Limb (tissue), 2 donors: ENCODE measurements at regions not wholly inside any gene's neighbourhood (a gene's known extent, or its start where the extent isn't known, plus 50 kb on each side); places are given as distances from the start of the nearest gene placed in this dataset.

ENCODE experiments used
- DNase-seq, 2 donors: peaks; one replicate each; pipeline ENCODE4 v3.0.0-alpha.2; 2016; ENCODE audit errors: extremely low spot score in 2 of 2

DNA sequence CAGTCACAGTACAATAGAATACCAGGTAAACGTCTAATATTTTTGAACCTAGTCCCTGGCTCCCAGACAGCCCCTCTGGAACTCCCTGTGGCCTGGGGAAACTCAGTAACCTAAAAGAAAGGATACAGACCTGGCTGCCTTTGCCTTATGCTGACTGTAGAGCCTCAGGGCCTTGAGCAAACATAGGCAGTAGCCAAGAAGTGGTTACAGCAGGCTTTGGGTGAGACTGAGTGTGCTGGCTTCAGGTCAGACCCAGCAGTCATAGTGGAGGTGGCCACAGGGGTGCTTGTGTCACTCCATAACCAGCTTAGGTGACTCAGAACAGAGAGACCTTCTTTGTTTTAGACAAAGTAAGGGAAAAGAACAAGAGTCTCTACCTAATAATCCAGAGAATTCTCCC lies 141.8 kb upstream of the PRDX4 start:
- DNase-seq, result no peak

DNA sequence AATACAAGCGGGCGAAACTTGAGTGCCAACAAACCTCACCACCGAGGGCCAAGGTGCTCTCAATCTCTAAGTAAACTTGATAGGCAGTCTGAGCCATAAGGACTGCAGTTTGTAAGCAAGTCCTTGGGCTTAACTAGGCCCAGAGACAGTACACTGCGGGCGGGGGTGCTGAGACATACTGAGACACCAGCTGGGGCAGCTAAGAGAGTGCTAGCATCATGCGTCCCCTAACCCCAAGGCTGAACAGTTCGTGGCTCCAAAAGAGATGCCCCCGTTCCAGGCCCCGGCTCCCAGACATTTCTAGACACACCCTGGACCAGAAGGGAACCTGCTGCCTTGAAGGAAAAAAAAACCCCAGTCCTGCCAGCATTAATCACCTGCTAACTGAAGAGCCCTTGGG lies 126.8 kb upstream of the PRDX4 start:
- no peak for DNase-seq

DNA sequence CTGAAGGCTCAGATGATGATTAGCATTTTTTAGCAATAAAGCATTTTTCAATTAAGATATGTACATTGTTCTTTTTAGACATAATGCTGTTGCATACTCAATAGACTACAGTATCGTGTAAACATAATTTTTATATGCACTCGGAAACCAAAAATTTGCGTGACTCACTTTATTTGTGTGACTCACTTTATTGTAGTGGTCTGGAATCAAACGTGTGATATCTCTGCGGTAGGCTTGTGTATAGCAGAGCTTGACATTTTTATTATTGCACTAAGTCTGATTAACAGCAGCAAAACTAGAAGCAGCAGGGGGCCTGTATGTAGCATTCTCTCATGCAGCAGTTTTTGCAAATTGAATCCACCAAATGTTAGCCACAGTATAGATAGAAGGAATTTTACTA lies 119.1 kb upstream of the PRDX4 start:
- no peak for DNase-seq

DNA sequence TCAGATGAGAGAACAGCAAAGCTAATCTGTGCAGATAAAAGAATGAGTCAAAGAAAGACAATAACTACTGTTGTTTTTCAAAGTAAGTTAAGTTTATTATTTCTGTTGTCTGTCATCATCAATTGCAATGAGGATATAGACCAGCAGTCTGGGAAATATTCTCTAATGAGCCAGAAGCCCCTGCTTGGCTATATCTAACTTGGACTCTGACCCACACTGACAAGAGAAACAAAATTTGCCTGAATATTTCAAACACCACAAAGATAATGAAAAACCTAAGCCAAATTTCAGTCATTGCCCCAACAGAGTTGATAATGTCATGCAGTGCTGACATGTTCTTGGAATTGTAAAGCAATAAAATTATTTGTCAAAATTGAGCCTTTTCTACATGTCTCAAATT lies 115.0 kb upstream of the PRDX4 start:
- DNase-seq, result no peak

DNA sequence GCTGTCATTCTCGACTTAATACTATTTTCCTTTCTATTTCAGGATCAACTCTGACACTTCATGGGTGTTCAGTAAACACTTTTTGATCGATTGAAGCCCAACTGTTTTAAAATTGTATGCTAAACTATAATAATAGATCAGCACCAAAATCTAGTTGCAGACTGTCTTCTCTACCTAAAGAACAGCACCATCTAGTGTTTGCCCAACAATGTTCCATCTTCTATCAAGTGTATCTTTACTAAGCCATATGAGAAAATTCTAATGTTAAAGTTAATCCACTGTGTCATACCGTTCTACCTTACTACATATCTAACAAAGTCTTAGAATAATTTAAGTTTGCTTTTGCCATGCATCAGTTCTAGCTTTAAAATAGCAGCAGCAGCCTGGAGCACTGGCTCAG lies 113.0 kb upstream of the PRDX4 start:
- peak in 1 of 2 donors; percentile 61 for DNase-seq

DNA sequence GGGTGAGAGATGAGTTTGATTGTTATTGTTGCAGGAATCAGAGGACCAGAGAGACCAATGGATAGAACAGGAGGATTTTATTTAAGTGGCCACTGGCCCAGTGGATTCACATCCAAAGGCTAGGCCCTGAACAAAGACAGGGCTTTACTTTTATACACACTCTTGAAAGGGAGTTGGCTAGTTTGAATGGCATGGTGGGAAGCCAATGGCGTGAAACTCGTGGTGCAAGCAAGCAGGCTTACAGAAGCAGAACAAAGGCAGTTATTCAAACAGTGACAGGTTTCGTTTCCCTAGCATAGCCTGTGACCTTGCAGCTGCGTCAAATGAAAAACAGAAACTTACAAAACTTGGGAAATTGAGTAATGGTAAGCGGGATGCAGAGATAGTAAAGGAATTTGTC lies 110.2 kb upstream of the PRDX4 start:
- DNase-seq, result no peak

DNA sequence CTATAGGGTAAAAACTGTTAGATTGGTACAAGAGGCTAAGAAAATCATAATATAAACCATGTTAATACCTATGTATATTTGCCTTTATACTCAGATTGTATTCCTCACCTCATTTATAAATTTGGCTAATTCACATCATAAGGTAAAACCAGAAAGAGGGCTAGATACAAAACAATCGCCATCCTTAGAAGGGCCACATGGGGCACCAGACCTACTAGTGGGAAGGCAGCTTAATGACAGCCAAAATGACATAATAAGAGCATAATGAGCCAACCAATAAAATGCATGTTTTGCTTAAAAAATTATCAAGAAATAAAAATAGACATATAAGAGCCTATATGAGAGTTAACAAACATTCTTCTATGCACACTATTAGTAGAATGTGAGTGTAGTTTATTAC lies 107.3 kb upstream of the PRDX4 start:
- no peak for DNase-seq

DNA sequence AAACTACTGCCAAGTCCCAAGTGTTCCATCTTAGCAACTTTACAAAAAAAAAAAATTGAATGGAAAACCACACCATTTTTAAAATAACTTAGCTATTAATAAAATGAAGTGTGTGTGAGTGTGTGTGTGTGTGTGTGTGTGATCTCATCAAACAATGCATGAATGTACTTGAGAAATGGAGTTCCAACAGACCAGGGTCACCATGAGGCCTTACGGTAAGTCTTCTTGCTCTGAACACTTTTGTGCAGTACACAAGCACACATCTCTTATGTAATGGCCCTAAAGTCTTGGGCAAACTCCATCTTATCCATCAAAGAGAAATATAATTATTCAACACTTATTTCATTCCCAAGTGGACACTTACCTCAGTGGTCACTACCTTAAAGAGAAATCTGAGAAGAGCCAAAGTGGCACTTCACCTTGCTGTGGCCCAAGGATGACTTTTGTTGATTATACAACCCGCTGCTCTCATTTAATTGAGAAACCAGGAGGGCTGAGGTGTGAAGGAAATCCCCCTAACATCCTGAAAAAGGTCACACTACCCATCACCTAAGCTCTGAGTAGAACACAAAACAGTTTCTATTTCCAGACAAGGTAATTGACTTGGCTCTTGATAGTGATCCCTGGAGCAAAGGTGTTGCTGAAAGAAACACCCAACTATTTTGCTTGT lies 96.5 kb upstream of the PRDX4 start:
- no peak for DNase-seq

DNA sequence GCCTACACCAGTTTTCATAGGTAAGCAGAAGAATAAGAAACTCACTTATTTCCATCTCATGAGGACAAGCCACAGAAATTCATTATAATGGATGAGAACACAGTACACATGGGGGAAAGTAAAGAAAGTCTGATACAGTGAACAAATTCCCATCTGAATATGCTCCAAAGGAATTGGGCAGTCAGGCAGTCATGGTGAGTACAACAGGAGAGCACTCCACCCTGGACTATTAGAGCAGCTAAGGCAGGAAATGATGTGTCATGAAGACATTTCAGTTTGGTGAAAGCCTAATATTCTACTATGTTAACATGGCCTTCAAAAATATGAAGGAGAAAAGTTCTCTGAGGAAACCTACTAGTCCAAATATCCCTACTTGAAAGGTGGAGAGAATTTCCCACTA lies 92.0 kb upstream of the PRDX4 start:
- DNase-seq, result no peak

DNA sequence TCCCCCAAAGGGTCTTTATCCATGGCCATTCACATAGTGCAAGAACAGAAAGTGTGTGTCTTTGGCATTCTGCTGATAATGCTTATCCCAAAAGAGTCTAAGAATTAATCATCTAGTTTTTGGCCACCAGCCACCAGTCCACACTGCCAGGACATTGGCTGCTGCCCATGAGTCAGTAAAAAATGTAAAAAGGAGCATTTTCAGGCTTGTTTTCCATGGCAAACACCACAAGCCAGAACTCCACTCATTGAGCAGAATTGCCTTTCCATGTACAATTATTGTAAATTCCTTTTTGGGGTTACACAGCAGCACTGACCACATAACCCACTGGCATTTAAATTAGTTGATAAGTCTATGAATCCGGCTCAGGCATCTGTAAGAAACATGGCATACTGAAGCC lies 89.2 kb upstream of the PRDX4 start:
- DNase-seq, result no peak

DNA sequence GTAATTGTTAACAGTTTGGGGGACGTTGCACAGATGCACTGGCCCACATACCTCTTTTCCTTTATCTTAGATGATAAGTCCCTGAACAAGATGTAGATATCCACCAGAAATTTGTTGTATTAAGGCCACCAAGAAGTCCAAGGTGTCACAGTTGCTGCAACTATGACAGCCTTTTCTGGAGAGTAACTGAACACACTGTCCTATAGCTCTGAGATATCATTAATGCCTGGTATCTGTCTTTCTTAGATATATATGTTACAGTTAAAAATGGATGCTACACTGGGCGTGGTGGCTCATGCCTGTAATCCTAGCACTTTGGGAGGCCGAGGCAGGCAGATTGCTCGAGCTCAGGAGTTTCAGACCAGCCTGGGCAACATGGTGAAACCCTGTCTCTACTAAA lies 77.8 kb upstream of the PRDX4 start:
- no peak for DNase-seq

DNA sequence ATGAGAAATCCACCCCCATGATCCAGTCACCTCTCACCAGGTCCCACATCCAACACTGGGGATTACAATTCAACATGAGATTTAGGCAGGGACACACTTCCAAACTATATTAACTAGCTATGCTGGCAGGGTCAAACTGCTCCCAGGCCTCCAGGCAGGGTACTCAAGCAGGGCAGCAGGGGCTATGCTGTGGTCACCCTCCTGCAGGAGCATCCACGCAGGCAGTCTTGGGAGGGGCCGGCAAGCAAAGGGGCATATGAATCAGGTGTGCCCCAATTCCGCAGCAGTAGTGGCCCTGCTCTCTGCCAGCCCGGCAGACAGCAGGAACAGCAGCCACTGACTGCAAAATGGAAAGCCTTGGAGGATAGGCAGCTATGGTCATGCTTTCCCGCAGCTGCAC lies 74.6 kb upstream of the PRDX4 start:
- DNase-seq, result no peak

DNA sequence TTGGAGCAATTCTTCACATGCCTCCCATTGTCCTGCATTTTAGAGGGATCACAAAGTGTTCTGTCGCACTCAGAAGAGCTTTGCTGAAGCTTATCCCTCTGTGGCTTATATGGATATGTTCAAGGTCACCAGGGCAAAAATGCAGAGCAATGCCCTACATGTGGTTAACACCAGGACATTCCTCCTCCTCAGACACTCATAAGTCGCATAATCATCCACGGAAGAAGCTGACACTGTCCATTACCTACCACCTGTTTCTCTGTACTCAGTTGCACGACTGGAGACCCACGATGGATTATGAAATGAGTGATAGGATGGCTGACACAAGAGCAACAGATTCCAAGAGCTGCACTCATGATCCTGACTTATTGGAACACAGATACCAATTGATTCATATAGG lies 68.7 kb upstream of the PRDX4 start:
- DNase-seq, result no peak

DNA sequence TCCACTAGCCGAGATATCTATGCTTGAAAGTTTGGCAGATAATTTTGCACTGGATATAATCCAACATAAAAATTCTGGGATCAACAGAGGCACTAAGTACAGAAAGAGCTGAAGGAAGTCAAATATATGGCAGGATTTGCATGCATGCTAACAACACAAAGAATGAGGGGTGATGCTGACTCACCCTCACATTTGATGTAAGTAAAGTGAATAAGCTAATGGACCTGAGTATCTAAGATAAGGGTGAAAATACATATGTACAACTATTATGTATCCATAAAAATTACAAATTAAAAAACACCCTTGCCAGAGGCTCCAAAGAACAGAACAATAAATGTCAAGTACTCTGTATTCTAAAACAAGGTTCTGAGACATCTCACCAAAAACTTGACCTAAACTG lies 63.8 kb upstream of the PRDX4 start:
- no peak for DNase-seq

DNA sequence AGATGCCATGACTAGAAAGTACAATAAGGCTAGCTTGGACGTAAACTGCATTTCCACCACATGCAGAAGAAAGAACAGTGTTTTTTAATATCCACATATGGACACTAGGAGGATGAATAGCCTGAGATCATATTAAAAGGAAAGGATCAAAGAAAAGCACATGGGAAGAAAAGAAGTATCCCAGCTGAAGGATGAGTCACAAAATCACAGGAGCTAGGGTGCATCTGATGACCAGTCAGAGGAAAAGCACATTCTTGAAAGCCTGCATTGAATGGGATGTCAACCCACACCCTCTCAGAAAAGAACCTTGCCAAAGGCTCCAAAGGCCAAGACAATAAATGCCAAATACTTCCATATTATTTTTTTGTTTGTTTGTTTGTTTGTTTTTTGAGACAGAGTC lies 56.8 kb upstream of the PRDX4 start:
- no peak for DNase-seq

DNA sequence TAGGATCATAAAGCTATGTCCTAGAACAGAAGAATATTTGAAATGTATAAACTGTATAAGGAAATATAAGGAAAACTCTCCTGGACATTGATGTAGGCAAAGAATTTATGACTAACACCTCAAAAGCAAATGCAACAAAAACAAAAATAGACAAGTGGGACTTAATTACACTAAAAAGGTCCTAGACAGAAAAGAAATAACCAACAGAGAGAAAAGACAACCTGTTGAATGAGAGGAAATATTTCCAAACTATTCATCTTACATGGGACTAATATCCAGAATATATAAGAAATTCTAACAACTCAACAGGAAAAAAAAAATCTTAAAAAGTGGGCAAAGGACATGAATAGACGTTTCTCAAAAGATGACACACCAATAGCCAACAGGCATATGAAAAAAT lies 54.4 kb upstream of the PRDX4 start:
- no peak for DNase-seq

DNA sequence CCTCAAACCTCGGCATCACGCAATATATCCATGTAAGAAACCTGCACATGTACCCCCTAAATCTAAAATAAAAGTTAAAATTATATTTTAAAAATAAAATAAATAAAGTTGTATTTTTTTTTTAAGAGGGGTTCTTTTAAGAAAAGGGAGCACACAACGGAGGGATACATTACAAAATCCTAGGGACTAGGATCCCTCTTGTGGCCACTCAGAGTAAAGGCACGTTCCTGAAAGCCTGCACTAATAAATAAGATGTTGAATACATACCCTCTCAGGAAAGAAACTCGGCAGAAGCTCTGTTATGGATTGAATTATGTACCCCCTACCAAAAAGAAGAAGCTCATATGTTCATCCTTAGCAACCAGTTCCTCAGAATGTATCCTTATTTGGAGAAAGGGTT lies 50.9 kb upstream of the PRDX4 start:
- peak in 1 of 2 donors; percentile 51 for DNase-seq
